Caco-2 (cell line): ENCODE measurements at regions not wholly inside any gene's neighbourhood (a gene's known extent, or its start where the extent isn't known, plus 50 kb on each side); places are given as distances from the start of the nearest gene placed in this dataset.
"Not testable (repeated sequence)": the region's sequence is repeated elsewhere in the genome, so short reads cannot be mapped to it uniquely, and the experiment has no call there.

Experiments used
- BruUV-seq: library from RNA; stranded (reverse); fragments of 400-500 nt; replicated peaks from 2 replicates; lab custom pipeline; 2021; lab: Mats Ljungman, UMichigan
- CTCF ChIA-PET: fragments of 300-600 bp; sonication (Branson Sonifier 250); formaldehyde crosslinking; loops from one replicate; lab custom pipeline; 2022; ENCODE audit warnings: antibody characterized with exemption; lab: Charles Lee
- POLR2A ChIA-PET: fragments of 300-600 bp; sonication (Branson Sonifier 250); formaldehyde crosslinking; loops from one replicate; lab custom pipeline; 2022; ENCODE audit warnings: antibody characterized with exemption; lab: Charles Lee
- DNase-seq, 2 experiments: peaks; one replicate each; pipeline versions ENCODE4 v3.0.0 to v3.0.0-alpha.2; 2020 to 2022
- H3K27me3 ChIP-seq: replicated peaks from 2 replicates; pipeline ENCODE4 v1.6.0; 2011; ENCODE audit warnings: low read length; ENCODE audit not compliant: control insufficient read depth, insufficient read depth
- H3K36me3 ChIP-seq: 2 replicates; pipeline ENCODE4 v1.5.1; 2011; ENCODE audit warnings: low read length; ENCODE audit not compliant: control insufficient read depth, insufficient read depth
- H3K4me1 ChIP-seq: fragments of 250-450 bp; sonication (Bioruptor Pico); 2 replicates; pipeline ENCODE4 v1.5.1; 2020; ENCODE audit warnings: mild to moderate bottlenecking
- H3K4me3 ChIP-seq: 2 replicates; pipeline ENCODE4 v1.5.1; 2011; ENCODE audit warnings: low read depth, mild to moderate bottlenecking, control low read depth, low read length
- H3K9me3 ChIP-seq: fragments of 250-450 bp; sonication (Bioruptor Pico); 2 replicates; pipeline ENCODE4 v1.5.1; 2020; ENCODE audit warnings: mild to moderate bottlenecking, moderate library complexity
- H3K27ac Mint-ChIP-seq: one replicate; pipeline ENCODE4 v1.8.0; 2022; ENCODE audit warnings: mixed read lengths; ENCODE audit not compliant: unreplicated experiment
- H3K27me3 Mint-ChIP-seq: one replicate; pipeline ENCODE4 v1.8.0; 2022; ENCODE audit warnings: mixed read lengths; ENCODE audit not compliant: insufficient read depth, unreplicated experiment
- H3K36me3 Mint-ChIP-seq: one replicate; pipeline ENCODE4 v1.8.0; 2022; ENCODE audit warnings: mild to moderate bottlenecking, mixed read lengths; ENCODE audit not compliant: insufficient read depth, unreplicated experiment
- H3K4me1 Mint-ChIP-seq: one replicate; pipeline ENCODE4 v1.8.0; 2022; ENCODE audit warnings: low read depth, mixed read lengths; ENCODE audit not compliant: unreplicated experiment
- H3K4me3 Mint-ChIP-seq: one replicate; pipeline ENCODE4 v1.8.0; 2022; ENCODE audit warnings: mild to moderate bottlenecking, moderate library complexity, mixed read lengths; ENCODE audit not compliant: unreplicated experiment
- H3K9me3 Mint-ChIP-seq: one replicate; pipeline ENCODE4 v1.8.0; 2022; ENCODE audit warnings: mixed read lengths; ENCODE audit not compliant: unreplicated experiment
- CTCF ChIP-seq, 2 experiments: fragments of 200-600 bp in 1 of 2; IDR thresholded peaks; 1 replicate in 1 of 2; 2 replicates in 1 of 2; pipeline versions ENCODE4 v1.5.1 to v1.8.0; 2011 to 2022; ENCODE audit warnings: antibody characterized with exemption in 1 of 2, control low read depth in 1 of 2, inconsistent platforms in 1 of 2, low read depth in 1 of 2, low read length in 1 of 2, mild to moderate bottlenecking in 1 of 2, moderate library complexity in 1 of 2; ENCODE audit not compliant: insufficient read depth in 1 of 2, severe bottlenecking in 1 of 2, unreplicated experiment in 1 of 2
- intact Hi-C: fragments of 100-400 bp; cut with micrococcal nuclease; formaldehyde crosslinking; loops from one replicate; pipeline ENCODE4 v1.10.0; 2022; ENCODE audit not compliant: unreplicated experiment

GRCh38 chr10:2882628-2883027, 184.7 kb upstream of the PFKP start:
- peaks cover 3% of the 10 kb centered on the region; the same call in 1 of the 2 replicates for H3K27me3 ChIP-seq
- H3K4me1 ChIP-seq = no peaks in the 10 kb centered on the region
- ChIA-PET POLR2A (no interaction called here), CTCF (no interaction called here)
- H3K36me3 ChIP-seq = no peaks in the 10 kb centered on the region
- TF ChIP-seq CTCF (IDR thresholded peaks at IDR 0.05; ENCODE audit: insufficient read depth in 1 of 2, low read depth in 1 of 2, low read length in 1 of 2, severe bottlenecking in 1 of 2, unreplicated experiment in 1 of 2) = no peak
- no peak for DNase-seq
- Mint-ChIP-seq H3K27me3 (peaks cover 29% of the 10 kb centered on the region), H3K36me3 (no peaks in the 10 kb centered on the region), H3K9me3 (no peaks in the 10 kb centered on the region), H3K4me3 (no peak overlapping the region), H3K4me1 (no peaks in the 10 kb centered on the region), H3K27ac (no peak overlapping the region)
- intact Hi-C loops = no loop called here
- no peak overlapping the region for H3K4me3 ChIP-seq
- H3K9me3 ChIP-seq = no peaks in the 10 kb centered on the region
- BruUV-seq = no TSS peak

GRCh38 chr10:2881720-2882620, 185.4 kb upstream of the PFKP start:
- Histone ChIP-seq H3K4me3 (no peak overlapping the region), H3K27me3 (peaks cover 3% of the 10 kb centered on the region; the same call in 1 of the 2 replicates), H3K36me3 (no peaks in the 10 kb centered on the region), H3K4me1 (no peaks in the 10 kb centered on the region), H3K9me3 (no peaks in the 10 kb centered on the region)
- no peak for TF ChIP-seq CTCF (IDR thresholded peaks at IDR 0.05; ENCODE audit: insufficient read depth in 1 of 2, low read depth in 1 of 2, low read length in 1 of 2, severe bottlenecking in 1 of 2, unreplicated experiment in 1 of 2)
- H3K27ac Mint-ChIP-seq = no peak overlapping the region
- no peak overlapping the region for H3K4me3 Mint-ChIP-seq
- no peaks in the 10 kb centered on the region for H3K4me1 Mint-ChIP-seq
- no peaks in the 10 kb centered on the region for H3K36me3 Mint-ChIP-seq
- H3K9me3 Mint-ChIP-seq = no peaks in the 10 kb centered on the region
- intact Hi-C loops = no loop called here
- ChIA-PET POLR2A (no interaction called here), CTCF (no interaction called here)
- no TSS peak for BruUV-seq
- H3K27me3 Mint-ChIP-seq = peaks cover 28% of the 10 kb centered on the region
- no peak for DNase-seq

- H3K36me3 ChIP-seq, BruUV-seq, H3K9me3 Mint-ChIP-seq, H3K27me3 ChIP-seq, H3K27ac Mint-ChIP-seq, H3K9me3 ChIP-seq, CTCF ChIA-PET, H3K36me3 Mint-ChIP-seq, POLR2A ChIA-PET, DNase-seq, H3K4me1 Mint-ChIP-seq, H3K4me3 Mint-ChIP-seq, intact Hi-C loops, H3K4me3 ChIP-seq, H3K4me1 ChIP-seq: not testable (repeated sequence)
- peaks cover 20% of the 10 kb centered on the region for H3K27me3 Mint-ChIP-seq
Measured at GRCh38 chr10:2880050-2880449, 187.3 kb upstream of the PFKP start.
